GM12892 (cell line): ENCODE measurements at regions not wholly inside any gene's neighbourhood (a gene's known extent, or its start where the extent isn't known, plus 50 kb on each side); places are given as distances from the start of the nearest gene placed in this dataset.
"Not testable (repeated sequence)": the region's sequence is repeated elsewhere in the genome, so short reads cannot be mapped to it uniquely, and the experiment has no call there.

Experiments
- DNase-seq: peaks from one replicate; pipeline ENCODE4 v3.0.0; 2011; ENCODE audit not compliant: insufficient read length
- FAIRE-seq: peaks from 2 replicates; lab custom pipeline; 2011; peaks lifted over from hg19 to GRCh38; lab: Jason Lieb, UNC
- POLR2A ChIP-seq: IDR thresholded peaks from 2 replicates; pipeline ENCODE4 v1.6.1; 2011; ENCODE audit warnings: low read depth, low read length, control low read depth
- POLR2AphosphoS5 ChIP-seq: IDR thresholded peaks from 2 replicates; pipeline ENCODE4 v1.6.1; 2011; ENCODE audit warnings: low read depth, low read length, control low read depth
- TAF1 ChIP-seq: IDR thresholded peaks from 2 replicates; pipeline ENCODE4 v1.6.1; 2011; ENCODE audit warnings: low read depth, mild to moderate bottlenecking, control low read depth, low read length, borderline replicate concordance

GRCh38 chr12:14193639-14194038 is 171.8 kb upstream of the ATF7IP start:
- TF ChIP-seq TAF1 (no peak), POLR2A (no peak), POLR2AphosphoS5 (no peak)
- no peak for DNase-seq
- FAIRE-seq: no peak

GRCh38 chr12:14194572-14194971 is 170.9 kb upstream of the ATF7IP start:
- no peak for TF ChIP-seq POLR2AphosphoS5
- TF ChIP-seq TAF1: no peak
- TF ChIP-seq POLR2A: no peak
- no peak for FAIRE-seq
- DNase-seq: no peak

- TF ChIP-seq POLR2AphosphoS5: no peak
- no peak for TF ChIP-seq POLR2A
- TF ChIP-seq TAF1: no peak
- FAIRE-seq: no peak
- DNase-seq: no peak
Observed at GRCh38 chr12:14199455-14200198, 165.9 kb upstream of the ATF7IP start.

- no peak for FAIRE-seq
- no peak for DNase-seq
- TF ChIP-seq TAF1 (no peak), POLR2AphosphoS5 (no peak), POLR2A (no peak)
Observed at GRCh38 chr12:14200598-14200997, 164.9 kb upstream of the ATF7IP start.

DNA sequence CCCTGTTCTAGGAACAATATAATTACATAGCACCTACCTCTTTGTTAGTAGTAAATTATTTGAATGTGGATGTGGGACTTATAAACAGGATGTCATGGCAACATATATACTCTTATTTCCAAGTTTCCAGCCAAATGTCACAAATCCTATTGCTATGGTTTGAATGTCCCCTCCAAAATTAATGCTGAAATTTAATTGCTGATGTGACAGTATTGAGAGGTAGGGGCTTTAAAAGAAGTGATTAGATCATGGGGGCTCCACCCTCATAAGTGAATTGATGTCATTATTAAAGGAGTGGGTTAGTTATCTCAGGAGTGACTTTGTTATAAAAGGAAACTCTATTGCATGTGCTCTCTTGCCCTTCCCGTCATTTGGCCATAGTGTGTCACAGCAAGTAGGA is 164.2 kb upstream of the ATF7IP start:
- no peak for FAIRE-seq
- no peak for TF ChIP-seq TAF1
- no peak for TF ChIP-seq POLR2AphosphoS5
- TF ChIP-seq POLR2A: no peak
- no peak for DNase-seq

- FAIRE-seq (no peak), DNase-seq (no peak)
- TF ChIP-seq TAF1: no peak
Observed at GRCh38 chr12:14207905-14208551, 157.5 kb upstream of the ATF7IP start.

- TF ChIP-seq TAF1: no peak
- no peak for TF ChIP-seq POLR2AphosphoS5
- TF ChIP-seq POLR2A: no peak
- FAIRE-seq: no peak
- DNase-seq: no peak
Observed at GRCh38 chr12:14211947-14212387, 153.5 kb upstream of the ATF7IP start.

DNA sequence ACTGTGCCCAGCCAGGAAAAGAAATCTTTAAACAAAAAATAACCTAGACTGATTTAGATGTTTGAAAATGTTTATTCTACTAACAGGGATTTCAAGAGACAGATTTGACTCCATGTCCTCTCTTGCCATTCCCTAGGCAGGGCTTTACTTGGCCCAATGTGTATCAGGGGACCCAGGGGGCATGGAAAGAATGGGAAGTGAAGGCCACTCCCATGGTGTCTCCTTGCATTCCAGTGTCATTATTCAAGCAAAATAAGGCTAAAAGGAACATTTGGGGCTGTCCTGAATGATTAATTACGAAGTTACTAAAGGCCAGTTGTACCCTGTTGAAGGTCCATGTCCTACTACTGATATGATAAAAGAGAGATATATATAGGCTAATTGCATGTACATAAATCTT is 151.9 kb upstream of the ATF7IP start:
- TF ChIP-seq POLR2A (no peak), POLR2AphosphoS5 (no peak), TAF1 (no peak)
- FAIRE-seq (no peak), DNase-seq (no peak)

- DNase-seq: no peak
- FAIRE-seq: no peak
- no peak for TF ChIP-seq POLR2A
- no peak for TF ChIP-seq TAF1
- TF ChIP-seq POLR2AphosphoS5: no peak
Observed at GRCh38 chr12:14214495-14214894, 151.0 kb upstream of the ATF7IP start.

- FAIRE-seq, DNase-seq: not testable (repeated sequence)
Observed at GRCh38 chr12:14215949-14216348, 149.5 kb upstream of the ATF7IP start.

DNA sequence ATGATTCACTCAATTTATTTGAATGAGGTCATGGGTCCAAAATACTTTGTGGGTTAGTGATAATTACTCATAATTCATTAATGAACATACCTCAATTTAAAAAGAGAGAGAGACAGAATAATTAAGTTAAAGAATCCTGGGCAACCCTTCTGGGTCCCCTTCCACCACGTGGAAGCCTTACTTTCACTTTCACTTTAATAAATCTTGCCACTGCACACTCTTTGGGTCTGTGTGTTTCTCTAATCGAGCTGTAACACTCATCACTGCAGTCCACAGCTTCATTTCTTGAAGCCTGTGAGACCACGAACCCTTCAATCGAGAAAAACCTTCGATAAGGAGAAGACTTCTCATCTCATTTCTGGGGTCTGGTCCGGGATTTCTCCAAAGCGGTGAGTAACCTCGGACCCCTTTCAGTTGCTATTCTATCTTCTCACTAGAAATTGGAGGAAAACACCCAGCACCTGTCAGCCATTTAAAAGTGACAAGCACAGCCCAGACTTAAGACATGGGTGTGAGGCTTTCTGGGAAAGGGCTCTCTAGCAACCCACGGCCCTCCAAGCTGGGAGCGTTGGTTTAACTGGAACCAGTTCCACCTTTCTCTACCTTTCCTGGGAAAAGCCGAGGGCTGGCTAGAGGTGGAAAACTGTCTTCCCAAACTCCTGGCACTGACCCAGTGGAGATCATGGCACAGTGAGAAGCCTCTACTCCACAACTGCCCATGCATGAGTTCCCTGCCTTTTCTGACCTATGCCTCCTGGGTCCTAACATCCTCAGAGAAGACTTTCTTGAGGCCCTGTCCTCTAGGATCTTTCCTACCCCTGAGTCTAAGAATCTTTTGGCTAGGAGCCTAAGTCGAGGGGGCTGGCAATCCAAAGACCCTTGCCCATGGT is 148.8 kb upstream of the ATF7IP start:
- DNase-seq: no peak
- TF ChIP-seq POLR2A: no peak
- FAIRE-seq: no peak

GRCh38 chr12:14219156-14219555 is 146.3 kb upstream of the ATF7IP start:
- DNase-seq (no peak), FAIRE-seq (no peak)
- TF ChIP-seq POLR2AphosphoS5: no peak
- TF ChIP-seq POLR2A: no peak
- no peak for TF ChIP-seq TAF1

GRCh38 chr12:14219670-14220069 is 145.8 kb upstream of the ATF7IP start:
- not testable (repeated sequence) for DNase-seq, FAIRE-seq
